ENCODE measurements at regions not wholly inside any gene's neighbourhood (a gene's known extent, or its start where the extent isn't known, plus 50 kb on each side); places are given as distances from the start of the nearest gene placed in this dataset.

DNA sequence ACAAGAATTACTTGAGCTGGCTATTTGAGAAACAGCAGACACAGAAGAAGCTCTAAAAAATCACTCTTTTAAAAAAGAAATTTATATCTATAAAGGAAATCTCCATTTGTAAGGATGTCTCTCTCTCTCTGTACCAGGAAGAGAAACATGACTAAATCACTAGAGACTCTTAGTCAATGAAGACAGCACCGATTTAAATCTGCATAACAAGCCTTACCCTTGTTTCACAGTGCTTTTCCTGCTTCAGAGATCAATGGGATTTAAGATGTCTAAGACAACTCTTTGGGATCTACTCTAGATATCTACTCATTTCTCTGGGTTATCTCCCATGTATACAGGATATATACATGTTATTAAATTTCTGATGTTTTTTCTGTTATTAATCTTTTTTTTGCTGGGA, 359.2 kb upstream of the RND3 start:
- TF ChIP-seq, protein P1, sequence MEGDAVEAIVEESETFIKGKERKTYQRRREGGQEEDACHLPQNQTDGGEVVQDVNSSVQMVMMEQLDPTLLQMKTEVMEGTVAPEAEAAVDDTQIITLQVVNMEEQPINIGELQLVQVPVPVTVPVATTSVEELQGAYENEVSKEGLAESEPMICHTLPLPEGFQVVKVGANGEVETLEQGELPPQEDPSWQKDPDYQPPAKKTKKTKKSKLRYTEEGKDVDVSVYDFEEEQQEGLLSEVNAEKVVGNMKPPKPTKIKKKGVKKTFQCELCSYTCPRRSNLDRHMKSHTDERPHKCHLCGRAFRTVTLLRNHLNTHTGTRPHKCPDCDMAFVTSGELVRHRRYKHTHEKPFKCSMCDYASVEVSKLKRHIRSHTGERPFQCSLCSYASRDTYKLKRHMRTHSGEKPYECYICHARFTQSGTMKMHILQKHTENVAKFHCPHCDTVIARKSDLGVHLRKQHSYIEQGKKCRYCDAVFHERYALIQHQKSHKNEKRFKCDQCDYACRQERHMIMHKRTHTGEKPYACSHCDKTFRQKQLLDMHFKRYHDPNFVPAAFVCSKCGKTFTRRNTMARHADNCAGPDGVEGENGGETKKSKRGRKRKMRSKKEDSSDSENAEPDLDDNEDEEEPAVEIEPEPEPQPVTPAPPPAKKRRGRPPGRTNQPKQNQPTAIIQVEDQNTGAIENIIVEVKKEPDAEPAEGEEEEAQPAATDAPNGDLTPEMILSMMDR (IDR thresholded peaks at IDR 0.05): no peak

GRCh38 chr2:150832686-150833085, 345.2 kb upstream of the RND3 start:
- TF ChIP-seq, protein P1 (IDR thresholded peaks at IDR 0.05): no peak

GRCh38 chr2:150824118-150824517, 336.7 kb upstream of the RND3 start:
- TF ChIP-seq, protein P1 (IDR thresholded peaks at IDR 0.05): no peak

- TF ChIP-seq, protein P1 (IDR thresholded peaks at IDR 0.05): no peak
Observed at GRCh38 chr2:150817422-150817821, 330.0 kb upstream of the RND3 start.

- TF ChIP-seq, protein P1 (IDR thresholded peaks at IDR 0.05): no peak
Observed at GRCh38 chr2:150812664-150813367, 325.3 kb upstream of the RND3 start.

DNA sequence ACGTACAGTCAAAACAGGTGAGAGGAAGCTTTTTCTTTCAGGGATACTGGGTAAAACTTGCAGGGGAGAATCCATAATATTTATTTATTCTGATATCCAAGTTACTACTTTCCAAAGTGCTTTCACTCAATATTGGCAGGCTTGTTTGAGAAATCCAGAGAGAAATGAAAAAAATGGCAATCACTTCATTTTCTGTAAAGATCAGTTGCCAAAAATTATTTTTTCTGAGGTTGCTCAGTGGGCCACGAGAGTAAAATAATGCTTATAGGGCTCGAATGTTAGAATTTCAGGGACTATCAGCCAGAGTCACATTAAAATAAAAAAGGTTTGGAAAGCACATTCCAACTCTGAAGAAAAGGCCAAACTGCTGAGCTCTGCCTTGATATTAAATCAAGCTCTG, 324.6 kb upstream of the RND3 start:
- TF ChIP-seq, protein P1 (IDR thresholded peaks at IDR 0.05): no peak

DNA sequence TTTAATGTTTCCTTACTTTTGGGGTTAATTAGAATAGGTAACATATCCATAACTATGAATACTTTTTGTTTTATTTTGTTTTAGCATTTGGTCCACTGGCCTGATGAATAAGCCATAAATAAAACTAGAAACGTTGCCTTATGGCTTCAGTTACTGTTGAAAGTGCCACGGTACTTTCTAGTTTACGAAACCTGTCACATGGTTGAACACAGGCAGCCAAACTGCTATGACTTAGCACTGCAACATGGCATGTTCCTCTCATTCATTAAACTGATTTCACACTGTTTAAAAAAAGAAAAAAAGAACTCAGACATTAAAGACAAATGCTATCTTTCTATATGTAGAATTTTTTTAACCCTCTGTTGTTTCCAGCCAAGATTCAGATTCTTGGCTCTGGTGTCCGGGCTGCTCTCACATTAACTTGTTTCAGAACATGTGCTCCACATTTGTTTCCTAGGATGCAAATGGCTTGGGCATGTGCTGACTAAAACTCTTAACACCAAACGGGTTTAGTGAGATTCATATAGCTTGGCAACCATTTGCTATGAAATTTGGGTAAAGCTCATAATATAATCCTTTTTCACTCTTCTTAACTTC, 323.9 kb upstream of the RND3 start:
- TF ChIP-seq, protein P1 (IDR thresholded peaks at IDR 0.05): no peak

All from LNCAP (cell line).